ENCODE measurements at regions not wholly inside any gene's neighbourhood (a gene's known extent, or its start where the extent isn't known, plus 50 kb on each side); places are given as distances from the start of the nearest gene placed in this dataset.

DNA sequence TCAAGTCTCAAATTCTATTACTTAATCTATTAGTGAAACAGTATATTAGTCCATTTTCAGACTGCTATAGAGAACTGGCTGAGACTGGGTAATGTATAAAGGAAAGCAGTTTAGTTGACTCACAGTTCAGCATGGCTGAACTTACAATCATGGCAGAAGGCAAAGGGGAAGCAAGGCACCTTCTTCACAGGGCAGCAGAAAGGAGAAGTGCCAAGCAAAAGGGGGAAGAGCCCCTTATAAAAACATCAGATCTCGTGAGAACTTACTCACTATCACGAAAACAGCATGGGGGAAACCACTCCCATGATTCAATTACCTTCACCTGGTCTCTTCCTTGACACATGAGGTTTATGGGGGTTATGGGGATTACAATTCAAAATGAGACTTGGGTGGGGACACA, 67.9 kb upstream of the CHSY3 start:
- RAD21 ChIA-PET (ENCODE audit: low non-redundant PET in 1 of 2, low total read pairs in 2 of 2, uncharacterized antibody in 2 of 2, unreplicated experiment in 2 of 2) = no interaction called here
- no peak overlapping the region for H3K4me3 ChIP-seq (replicated peaks in 1 of 2; ENCODE audit: low read depth in 1 of 2, low read length in 2 of 2)
- H3K4me2 ChIP-seq (ENCODE audit: low read length) = no peak overlapping the region
- no peaks in the 10 kb centered on the region for H3K27me3 ChIP-seq (ENCODE audit: insufficient read depth, low read length)
- CTCF ChIA-PET = interaction anchor here (2.5 kb wide), 1 partner anchor 16 kb away, joined by 6 read pairs; no protein-coding TSS in a partner anchor
- H3K79me2 ChIP-seq (ENCODE audit: insufficient read depth, low read length) = no peaks in the 10 kb centered on the region
- H3K9me2 ChIP-seq (ENCODE audit: insufficient read depth) = no peaks in the 10 kb centered on the region
- H3K36me3 ChIP-seq (ENCODE audit: control insufficient read depth in 1 of 2, insufficient read depth in 2 of 2, low read length in 2 of 2) = no peaks in the 10 kb centered on the region
- intact Hi-C loops (cut with micrococcal nuclease) = no loop called here
- no peak overlapping the region for H2AFZ ChIP-seq (ENCODE audit: low read depth, low read length, poor library complexity, severe bottlenecking)
- no peak for ATAC-seq
- H3K9ac ChIP-seq (ENCODE audit: low read length) = no peak overlapping the region
- POLR2A ChIA-PET = no interaction called here
- no peaks in the 10 kb centered on the region for H4K20me1 ChIP-seq (ENCODE audit: insufficient read depth)
- no peak overlapping the region for H3K27ac ChIP-seq (ENCODE audit: low read depth, low read length)
- no peaks in the 10 kb centered on the region for H3K4me1 ChIP-seq (ENCODE audit: control insufficient read depth in 1 of 2, insufficient read depth in 2 of 2, low read length in 2 of 2)
- TF ChIP-seq EGR1 (IDR thresholded peaks at IDR 0.05; ENCODE audit: low read depth) = no peak
- TF ChIP-seq POLR2AphosphoS5 (IDR thresholded peaks at IDR 0.05; ENCODE audit: low read depth, low read length) = no peak
- no peak for TF ChIP-seq SIN3A (IDR thresholded peaks at IDR 0.05; ENCODE audit: low read depth)
- no peak for TF ChIP-seq SRF (IDR thresholded peaks at IDR 0.05; ENCODE audit: low read depth)
- TF ChIP-seq, protein P1, sequence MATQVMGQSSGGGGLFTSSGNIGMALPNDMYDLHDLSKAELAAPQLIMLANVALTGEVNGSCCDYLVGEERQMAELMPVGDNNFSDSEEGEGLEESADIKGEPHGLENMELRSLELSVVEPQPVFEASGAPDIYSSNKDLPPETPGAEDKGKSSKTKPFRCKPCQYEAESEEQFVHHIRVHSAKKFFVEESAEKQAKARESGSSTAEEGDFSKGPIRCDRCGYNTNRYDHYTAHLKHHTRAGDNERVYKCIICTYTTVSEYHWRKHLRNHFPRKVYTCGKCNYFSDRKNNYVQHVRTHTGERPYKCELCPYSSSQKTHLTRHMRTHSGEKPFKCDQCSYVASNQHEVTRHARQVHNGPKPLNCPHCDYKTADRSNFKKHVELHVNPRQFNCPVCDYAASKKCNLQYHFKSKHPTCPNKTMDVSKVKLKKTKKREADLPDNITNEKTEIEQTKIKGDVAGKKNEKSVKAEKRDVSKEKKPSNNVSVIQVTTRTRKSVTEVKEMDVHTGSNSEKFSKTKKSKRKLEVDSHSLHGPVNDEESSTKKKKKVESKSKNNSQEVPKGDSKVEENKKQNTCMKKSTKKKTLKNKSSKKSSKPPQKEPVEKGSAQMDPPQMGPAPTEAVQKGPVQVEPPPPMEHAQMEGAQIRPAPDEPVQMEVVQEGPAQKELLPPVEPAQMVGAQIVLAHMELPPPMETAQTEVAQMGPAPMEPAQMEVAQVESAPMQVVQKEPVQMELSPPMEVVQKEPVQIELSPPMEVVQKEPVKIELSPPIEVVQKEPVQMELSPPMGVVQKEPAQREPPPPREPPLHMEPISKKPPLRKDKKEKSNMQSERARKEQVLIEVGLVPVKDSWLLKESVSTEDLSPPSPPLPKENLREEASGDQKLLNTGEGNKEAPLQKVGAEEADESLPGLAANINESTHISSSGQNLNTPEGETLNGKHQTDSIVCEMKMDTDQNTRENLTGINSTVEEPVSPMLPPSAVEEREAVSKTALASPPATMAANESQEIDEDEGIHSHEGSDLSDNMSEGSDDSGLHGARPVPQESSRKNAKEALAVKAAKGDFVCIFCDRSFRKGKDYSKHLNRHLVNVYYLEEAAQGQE (IDR thresholded peaks at IDR 0.05; ENCODE audit: low read depth) = no peak
- no peak for TF ChIP-seq SP1 (IDR thresholded peaks at IDR 0.05; ENCODE audit: low read depth)
- TF ChIP-seq YY1 (IDR thresholded peaks at IDR 0.05; ENCODE audit: extremely low read depth, insufficient replicate concordance, low read depth, low read length) = no peak
- TF ChIP-seq TCF7L2 (IDR thresholded peaks at IDR 0.05; ENCODE audit: borderline replicate concordance, extremely low read depth, insufficient read depth, insufficient read length) = no peak
- no peak for DNase-seq (ENCODE audit: low read depth, low spot score)
- BruUV-seq (replicated peaks) = no TSS peak
- no peaks in the 10 kb centered on the region for H3K9me3 ChIP-seq (ENCODE audit: control insufficient read depth in 1 of 2, insufficient read depth in 1 of 2, low read depth in 1 of 2, low read length in 2 of 2)

Measured in HCT116 (cell line).